H1 (cell line): ENCODE measurements at regions not wholly inside any gene's neighbourhood (a gene's known extent, or its start where the extent isn't known, plus 50 kb on each side); places are given as distances from the start of the nearest gene placed in this dataset.

ENCODE experiments used
- CHD1 ChIP-seq: IDR thresholded peaks from 2 replicates; pipeline ENCODE4 v1.6.1; 2012; ENCODE audit warnings: low read depth, low read length, improper control_type of control experiment
- TF ChIP-seq, protein P1 (sequence below): fragments of 300-600 bp; sonication (generic); IDR thresholded peaks from 2 replicates; pipeline ENCODE4 v1.7.1; 2012; ENCODE audit warnings: low read length, moderate library complexity, mild to moderate bottlenecking, inconsistent platforms; ENCODE audit not compliant: insufficient replicate concordance

DNA sequence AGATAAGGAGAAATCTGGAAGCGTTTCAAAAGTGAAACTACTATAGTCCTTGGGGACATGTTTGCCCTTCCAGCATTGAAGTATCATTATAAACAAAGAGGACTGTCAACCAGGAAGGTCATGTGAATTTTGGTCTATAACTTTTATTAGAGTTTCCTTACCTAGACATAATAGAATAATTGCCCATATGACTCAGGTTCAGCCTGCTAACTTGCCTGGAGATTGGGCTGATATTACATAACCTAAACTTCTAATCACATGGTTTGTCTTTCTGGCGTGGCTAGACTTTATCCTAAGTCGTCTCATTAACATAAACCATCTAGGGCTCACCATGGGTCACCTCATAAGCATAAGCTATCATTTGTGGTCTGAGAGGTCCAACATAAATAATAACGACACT is 775.9 kb downstream of the CENPC start (continued):
- TF ChIP-seq, protein P1, sequence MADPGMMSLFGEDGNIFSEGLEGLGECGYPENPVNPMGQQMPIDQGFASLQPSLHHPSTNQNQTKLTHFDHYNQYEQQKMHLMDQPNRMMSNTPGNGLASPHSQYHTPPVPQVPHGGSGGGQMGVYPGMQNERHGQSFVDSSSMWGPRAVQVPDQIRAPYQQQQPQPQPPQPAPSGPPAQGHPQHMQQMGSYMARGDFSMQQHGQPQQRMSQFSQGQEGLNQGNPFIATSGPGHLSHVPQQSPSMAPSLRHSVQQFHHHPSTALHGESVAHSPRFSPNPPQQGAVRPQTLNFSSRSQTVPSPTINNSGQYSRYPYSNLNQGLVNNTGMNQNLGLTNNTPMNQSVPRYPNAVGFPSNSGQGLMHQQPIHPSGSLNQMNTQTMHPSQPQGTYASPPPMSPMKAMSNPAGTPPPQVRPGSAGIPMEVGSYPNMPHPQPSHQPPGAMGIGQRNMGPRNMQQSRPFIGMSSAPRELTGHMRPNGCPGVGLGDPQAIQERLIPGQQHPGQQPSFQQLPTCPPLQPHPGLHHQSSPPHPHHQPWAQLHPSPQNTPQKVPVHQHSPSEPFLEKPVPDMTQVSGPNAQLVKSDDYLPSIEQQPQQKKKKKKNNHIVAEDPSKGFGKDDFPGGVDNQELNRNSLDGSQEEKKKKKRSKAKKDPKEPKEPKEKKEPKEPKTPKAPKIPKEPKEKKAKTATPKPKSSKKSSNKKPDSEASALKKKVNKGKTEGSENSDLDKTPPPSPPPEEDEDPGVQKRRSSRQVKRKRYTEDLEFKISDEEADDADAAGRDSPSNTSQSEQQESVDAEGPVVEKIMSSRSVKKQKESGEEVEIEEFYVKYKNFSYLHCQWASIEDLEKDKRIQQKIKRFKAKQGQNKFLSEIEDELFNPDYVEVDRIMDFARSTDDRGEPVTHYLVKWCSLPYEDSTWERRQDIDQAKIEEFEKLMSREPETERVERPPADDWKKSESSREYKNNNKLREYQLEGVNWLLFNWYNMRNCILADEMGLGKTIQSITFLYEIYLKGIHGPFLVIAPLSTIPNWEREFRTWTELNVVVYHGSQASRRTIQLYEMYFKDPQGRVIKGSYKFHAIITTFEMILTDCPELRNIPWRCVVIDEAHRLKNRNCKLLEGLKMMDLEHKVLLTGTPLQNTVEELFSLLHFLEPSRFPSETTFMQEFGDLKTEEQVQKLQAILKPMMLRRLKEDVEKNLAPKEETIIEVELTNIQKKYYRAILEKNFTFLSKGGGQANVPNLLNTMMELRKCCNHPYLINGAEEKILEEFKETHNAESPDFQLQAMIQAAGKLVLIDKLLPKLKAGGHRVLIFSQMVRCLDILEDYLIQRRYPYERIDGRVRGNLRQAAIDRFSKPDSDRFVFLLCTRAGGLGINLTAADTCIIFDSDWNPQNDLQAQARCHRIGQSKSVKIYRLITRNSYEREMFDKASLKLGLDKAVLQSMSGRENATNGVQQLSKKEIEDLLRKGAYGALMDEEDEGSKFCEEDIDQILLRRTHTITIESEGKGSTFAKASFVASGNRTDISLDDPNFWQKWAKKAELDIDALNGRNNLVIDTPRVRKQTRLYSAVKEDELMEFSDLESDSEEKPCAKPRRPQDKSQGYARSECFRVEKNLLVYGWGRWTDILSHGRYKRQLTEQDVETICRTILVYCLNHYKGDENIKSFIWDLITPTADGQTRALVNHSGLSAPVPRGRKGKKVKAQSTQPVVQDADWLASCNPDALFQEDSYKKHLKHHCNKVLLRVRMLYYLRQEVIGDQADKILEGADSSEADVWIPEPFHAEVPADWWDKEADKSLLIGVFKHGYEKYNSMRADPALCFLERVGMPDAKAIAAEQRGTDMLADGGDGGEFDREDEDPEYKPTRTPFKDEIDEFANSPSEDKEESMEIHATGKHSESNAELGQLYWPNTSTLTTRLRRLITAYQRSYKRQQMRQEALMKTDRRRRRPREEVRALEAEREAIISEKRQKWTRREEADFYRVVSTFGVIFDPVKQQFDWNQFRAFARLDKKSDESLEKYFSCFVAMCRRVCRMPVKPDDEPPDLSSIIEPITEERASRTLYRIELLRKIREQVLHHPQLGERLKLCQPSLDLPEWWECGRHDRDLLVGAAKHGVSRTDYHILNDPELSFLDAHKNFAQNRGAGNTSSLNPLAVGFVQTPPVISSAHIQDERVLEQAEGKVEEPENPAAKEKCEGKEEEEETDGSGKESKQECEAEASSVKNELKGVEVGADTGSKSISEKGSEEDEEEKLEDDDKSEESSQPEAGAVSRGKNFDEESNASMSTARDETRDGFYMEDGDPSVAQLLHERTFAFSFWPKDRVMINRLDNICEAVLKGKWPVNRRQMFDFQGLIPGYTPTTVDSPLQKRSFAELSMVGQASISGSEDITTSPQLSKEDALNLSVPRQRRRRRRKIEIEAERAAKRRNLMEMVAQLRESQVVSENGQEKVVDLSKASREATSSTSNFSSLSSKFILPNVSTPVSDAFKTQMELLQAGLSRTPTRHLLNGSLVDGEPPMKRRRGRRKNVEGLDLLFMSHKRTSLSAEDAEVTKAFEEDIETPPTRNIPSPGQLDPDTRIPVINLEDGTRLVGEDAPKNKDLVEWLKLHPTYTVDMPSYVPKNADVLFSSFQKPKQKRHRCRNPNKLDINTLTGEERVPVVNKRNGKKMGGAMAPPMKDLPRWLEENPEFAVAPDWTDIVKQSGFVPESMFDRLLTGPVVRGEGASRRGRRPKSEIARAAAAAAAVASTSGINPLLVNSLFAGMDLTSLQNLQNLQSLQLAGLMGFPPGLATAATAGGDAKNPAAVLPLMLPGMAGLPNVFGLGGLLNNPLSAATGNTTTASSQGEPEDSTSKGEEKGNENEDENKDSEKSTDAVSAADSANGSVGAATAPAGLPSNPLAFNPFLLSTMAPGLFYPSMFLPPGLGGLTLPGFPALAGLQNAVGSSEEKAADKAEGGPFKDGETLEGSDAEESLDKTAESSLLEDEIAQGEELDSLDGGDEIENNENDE = no peak
- TF ChIP-seq CHD1 = no peak
